Suprapubic skin (tissue), 4 donors: ENCODE measurements at regions not wholly inside any gene's neighbourhood (a gene's known extent, or its start where the extent isn't known, plus 50 kb on each side); places are given as distances from the start of the nearest gene placed in this dataset.

Experiments used
- CTCF ChIP-seq, 2 donors: fragments of 200-600 bp in 1 of 2; fragments of 450-650 bp in 1 of 2; sonication (generic) in 1 of 2; IDR thresholded peaks; one replicate each; pipeline ENCODE4 v1.5.1; 2016 to 2019; ENCODE audit warnings: antibody characterized with exemption in 2 of 2, mild to moderate bottlenecking in 1 of 2, moderate library complexity in 1 of 2
- EP300 ChIP-seq: sonication (generic); formaldehyde crosslinking; IDR thresholded peaks from one replicate; pipeline ENCODE4 v1.6.1; 2017; ENCODE audit warnings: antibody characterized with exemption
- POLR2A ChIP-seq, 2 donors: fragments of 450-650 bp; IDR thresholded peaks; one replicate each; pipeline ENCODE4 v1.6.1; 2017; ENCODE audit warnings: antibody characterized with exemption in 2 of 2, mild to moderate bottlenecking in 2 of 2, moderate library complexity in 2 of 2
- POLR2AphosphoS5 ChIP-seq, 3 donors: sonication (generic); formaldehyde crosslinking; IDR thresholded peaks; one replicate each; pipeline ENCODE4 v1.6.1; 2017; ENCODE audit warnings: antibody characterized with exemption in 3 of 3

- TF ChIP-seq CTCF (IDR thresholded peaks at IDR 0.05) = no peak
- TF ChIP-seq POLR2A (IDR thresholded peaks at IDR 0.05) = no peak
- no peak for TF ChIP-seq POLR2AphosphoS5 (IDR thresholded peaks at IDR 0.05)
- TF ChIP-seq EP300 = no peak
Measured at GRCh38 chr11:70486731-70487130, 88.4 kb downstream of the CTTN start.
